NCI-H446 (cell line): ENCODE measurements at regions not wholly inside any gene's neighbourhood (a gene's known extent, or its start where the extent isn't known, plus 50 kb on each side); places are given as distances from the start of the nearest gene placed in this dataset.
A peak's percentile ranks its signal among the peaks of the same experiment; 100 is the strongest.

Experiments
- DNase-seq, 2 experiments: peaks; one replicate each; lab custom pipeline; 2025; lab: John Stamatoyannopoulos, UW

GRCh38 chr5:84602371-84602771 lies 217.7 kb upstream of the EDIL3 start:
- no peak for DNase-seq

- no peak for DNase-seq
These were observed 215.3 kb upstream of the EDIL3 start for GRCh38 chr5:84599964-84600363.

GRCh38 chr5:84597904-84598303 lies 213.2 kb upstream of the EDIL3 start:
- DNase-seq, result no peak

GRCh38 chr5:84590629-84591028 lies 205.9 kb upstream of the EDIL3 start:
- no peak for DNase-seq

- DNase-seq, result peak; percentile 10 to 52
These were observed 205.2 kb upstream of the EDIL3 start for GRCh38 chr5:84589926-84590325.

- no peak for DNase-seq
These were observed 200.5 kb upstream of the EDIL3 start for GRCh38 chr5:84585218-84585617.

GRCh38 chr5:84578226-84578625 lies 193.5 kb upstream of the EDIL3 start:
- DNase-seq, result no peak

GRCh38 chr5:84573017-84573712 lies 188.5 kb upstream of the EDIL3 start:
- DNase-seq, result no peak

GRCh38 chr5:84569307-84569706 lies 184.6 kb upstream of the EDIL3 start:
- no peak for DNase-seq

GRCh38 chr5:84568171-84568570 lies 183.5 kb upstream of the EDIL3 start:
- DNase-seq, result no peak

GRCh38 chr5:84565866-84566265 lies 181.2 kb upstream of the EDIL3 start:
- no peak for DNase-seq

GRCh38 chr5:84564321-84565075 lies 179.8 kb upstream of the EDIL3 start:
- DNase-seq, result no peak

- no peak for DNase-seq
These were observed 165.5 kb upstream of the EDIL3 start for GRCh38 chr5:84550222-84550621.

- no peak for DNase-seq
These were observed 164.4 kb upstream of the EDIL3 start for GRCh38 chr5:84549054-84549453.

- no peak for DNase-seq
These were observed 162.0 kb upstream of the EDIL3 start for GRCh38 chr5:84546686-84547085.

- no peak for DNase-seq
These were observed 152.1 kb upstream of the EDIL3 start for GRCh38 chr5:84536797-84537196.

- DNase-seq, result no peak
These were observed 150.6 kb upstream of the EDIL3 start for GRCh38 chr5:84535281-84535680.

- no peak for DNase-seq
These were observed 139.8 kb upstream of the EDIL3 start for GRCh38 chr5:84524491-84524890.

GRCh38 chr5:84518862-84519261 lies 134.2 kb upstream of the EDIL3 start:
- no peak for DNase-seq

GRCh38 chr5:84518370-84518769 lies 133.7 kb upstream of the EDIL3 start:
- DNase-seq, result no peak

- DNase-seq, result no peak
These were observed 121.9 kb upstream of the EDIL3 start for GRCh38 chr5:84506625-84507024.

GRCh38 chr5:84494453-84494852 lies 109.8 kb upstream of the EDIL3 start:
- DNase-seq, result no peak

GRCh38 chr5:84487963-84488362 lies 103.3 kb upstream of the EDIL3 start:
- DNase-seq, result peak in 1 of 2 experiments; percentile 17
